HFFc6 (cell line): ENCODE measurements at regions not wholly inside any gene's neighbourhood (a gene's known extent, or its start where the extent isn't known, plus 50 kb on each side); places are given as distances from the start of the nearest gene placed in this dataset.

Experiments
- DNase-seq: peaks from one replicate; pipeline ENCODE4 v3.0.0-alpha.2; 2018
- H3K27ac Mint-ChIP-seq: 2 replicates; pipeline ENCODE4 v1.8.0; 2020; ENCODE audit warnings: mild to moderate bottlenecking, mixed read lengths
- H3K27me3 Mint-ChIP-seq: 2 replicates; pipeline ENCODE4 v1.8.0; 2021; ENCODE audit warnings: mild to moderate bottlenecking, moderate library complexity, mixed read lengths; ENCODE audit not compliant: insufficient read depth
- H3K36me3 Mint-ChIP-seq: 2 replicates; pipeline ENCODE4 v1.8.0; 2021; ENCODE audit warnings: low read depth, mixed read lengths
- H3K4me1 Mint-ChIP-seq: 2 replicates; pipeline ENCODE4 v1.8.0; 2020; ENCODE audit warnings: low read depth, mixed read lengths
- H3K4me3 Mint-ChIP-seq: 2 replicates; pipeline ENCODE4 v1.8.0; 2020; ENCODE audit warnings: mild to moderate bottlenecking, moderate library complexity, mixed read lengths
- H3K9me3 Mint-ChIP-seq: 2 replicates; pipeline ENCODE4 v1.8.0; 2020; ENCODE audit warnings: mild to moderate bottlenecking, mixed read lengths
- TF ChIP-seq, protein P1 (sequence below): fragments of 200-600 bp; sonication (generic); IDR thresholded peaks from 2 replicates; pipeline ENCODE4 v1.5.0; 2021; ENCODE audit warnings: antibody characterized with exemption, mild to moderate bottlenecking

DNA sequence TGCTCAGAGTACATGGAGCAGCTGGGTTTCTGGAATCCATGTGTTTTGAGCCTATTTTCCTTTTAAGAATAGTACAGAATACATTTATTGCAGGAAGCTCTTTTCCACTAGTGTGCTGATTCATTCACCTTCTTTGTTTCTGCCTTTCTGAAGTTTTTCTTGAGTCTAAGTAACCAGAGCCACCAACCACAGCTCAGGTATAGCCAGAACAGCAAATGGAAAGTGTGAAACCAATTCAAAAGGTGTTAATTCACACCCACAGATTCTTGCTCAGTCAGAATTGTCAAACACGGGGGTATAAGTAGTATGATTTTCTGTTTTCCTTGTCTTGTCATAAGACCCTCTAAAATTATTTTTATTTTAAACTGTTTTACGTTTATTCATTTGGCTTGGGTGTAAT is 75.9 kb upstream of the DYNAP start:
- no peaks in the 10 kb centered on the region for H3K4me1 Mint-ChIP-seq

DNA sequence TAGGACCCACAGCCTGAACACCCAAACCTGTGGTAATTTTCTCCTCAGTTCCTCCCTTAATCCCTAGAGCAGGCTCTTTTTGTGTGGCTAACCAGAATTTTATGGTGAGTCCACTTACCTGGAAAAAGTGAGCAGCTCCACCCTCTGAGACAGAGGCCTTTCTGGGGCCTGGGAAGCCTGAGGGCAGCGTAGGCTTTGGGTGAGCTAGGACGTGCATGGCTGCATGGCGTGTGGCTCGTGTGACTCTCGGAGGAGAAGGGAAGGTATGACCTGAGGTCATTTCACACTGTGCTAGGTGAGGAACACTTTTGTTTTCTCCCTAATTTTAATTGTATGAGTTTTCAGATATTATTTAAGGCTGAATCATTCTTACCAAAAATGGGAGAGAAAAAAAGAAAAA is 73.5 kb upstream of the DYNAP start:
- Mint-ChIP-seq H3K27ac (no peak overlapping the region), H3K9me3 (peaks cover 12% of the 10 kb centered on the region; the same call in 1 of the 2 replicates), H3K4me3 (no peak overlapping the region), H3K4me1 (no peaks in the 10 kb centered on the region), H3K36me3 (no peaks in the 10 kb centered on the region), H3K27me3 (no peaks in the 10 kb centered on the region; the same call in 1 of the 2 replicates)
- TF ChIP-seq, protein P1, sequence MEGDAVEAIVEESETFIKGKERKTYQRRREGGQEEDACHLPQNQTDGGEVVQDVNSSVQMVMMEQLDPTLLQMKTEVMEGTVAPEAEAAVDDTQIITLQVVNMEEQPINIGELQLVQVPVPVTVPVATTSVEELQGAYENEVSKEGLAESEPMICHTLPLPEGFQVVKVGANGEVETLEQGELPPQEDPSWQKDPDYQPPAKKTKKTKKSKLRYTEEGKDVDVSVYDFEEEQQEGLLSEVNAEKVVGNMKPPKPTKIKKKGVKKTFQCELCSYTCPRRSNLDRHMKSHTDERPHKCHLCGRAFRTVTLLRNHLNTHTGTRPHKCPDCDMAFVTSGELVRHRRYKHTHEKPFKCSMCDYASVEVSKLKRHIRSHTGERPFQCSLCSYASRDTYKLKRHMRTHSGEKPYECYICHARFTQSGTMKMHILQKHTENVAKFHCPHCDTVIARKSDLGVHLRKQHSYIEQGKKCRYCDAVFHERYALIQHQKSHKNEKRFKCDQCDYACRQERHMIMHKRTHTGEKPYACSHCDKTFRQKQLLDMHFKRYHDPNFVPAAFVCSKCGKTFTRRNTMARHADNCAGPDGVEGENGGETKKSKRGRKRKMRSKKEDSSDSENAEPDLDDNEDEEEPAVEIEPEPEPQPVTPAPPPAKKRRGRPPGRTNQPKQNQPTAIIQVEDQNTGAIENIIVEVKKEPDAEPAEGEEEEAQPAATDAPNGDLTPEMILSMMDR = no peak
- no peak for DNase-seq

More for the DNA sequence above, 75.9 kb upstream of the DYNAP start:
- H3K27me3 Mint-ChIP-seq = no peaks in the 10 kb centered on the region; the same call in 1 of the 2 replicates
- TF ChIP-seq, protein P1 = no peak
- DNase-seq = no peak
- no peak overlapping the region for H3K27ac Mint-ChIP-seq
- H3K4me3 Mint-ChIP-seq = no peak overlapping the region
- no peaks in the 10 kb centered on the region for H3K36me3 Mint-ChIP-seq
- H3K9me3 Mint-ChIP-seq = peaks cover under 1% of the 10 kb centered on the region; the same call in 1 of the 2 replicates

DNA sequence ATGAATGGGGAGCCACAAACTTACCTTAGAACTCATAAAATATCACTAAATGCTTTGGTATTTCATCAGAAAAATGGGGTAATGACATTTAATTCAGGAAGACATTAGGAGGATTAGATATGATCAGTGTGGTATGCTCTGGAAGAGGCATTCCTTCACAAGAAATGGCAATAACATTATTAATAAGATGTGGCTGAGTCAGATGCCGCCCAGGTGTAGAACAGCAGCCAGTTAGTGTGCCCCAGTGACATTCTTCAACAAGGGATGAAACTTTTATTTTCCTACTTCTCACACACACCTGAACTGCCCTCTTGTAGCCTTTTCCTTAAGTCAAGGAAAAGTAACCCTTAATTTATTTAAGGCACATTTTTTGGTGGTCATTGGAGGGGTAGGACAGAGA is 69.2 kb upstream of the DYNAP start:
- Mint-ChIP-seq H3K27ac (no peak overlapping the region), H3K27me3 (no peaks in the 10 kb centered on the region; the same call in 1 of the 2 replicates), H3K4me1 (no peaks in the 10 kb centered on the region), H3K36me3 (no peaks in the 10 kb centered on the region), H3K4me3 (no peak overlapping the region), H3K9me3 (peaks cover 12% of the 10 kb centered on the region; the same call in 1 of the 2 replicates)
- TF ChIP-seq, protein P1 = no peak
- DNase-seq = no peak

DNA sequence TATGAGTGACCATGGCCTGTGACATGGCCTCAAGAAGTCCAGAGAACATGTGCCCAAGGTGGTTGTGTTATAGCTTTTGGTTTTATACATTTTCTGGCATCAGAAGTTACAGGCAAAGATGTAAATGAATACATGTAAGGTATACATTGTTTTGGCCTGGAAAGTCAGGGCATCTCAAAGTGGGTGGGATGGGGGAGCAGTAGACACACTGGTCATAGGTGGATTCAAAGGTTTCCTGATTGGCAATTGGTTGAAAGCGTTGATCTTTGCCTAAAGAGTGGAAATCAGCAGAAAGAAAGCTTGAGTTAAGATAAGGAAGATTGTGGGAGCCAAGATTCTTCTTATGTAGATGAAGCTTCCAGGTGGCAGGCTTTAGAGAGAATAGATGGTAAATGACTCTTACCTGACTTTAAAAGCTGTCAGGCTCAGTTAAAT is 62.1 kb upstream of the DYNAP start:
- H3K9me3 Mint-ChIP-seq = no peaks in the 10 kb centered on the region
- H3K27me3 Mint-ChIP-seq = no peaks in the 10 kb centered on the region; the same call in 1 of the 2 replicates
- no peaks in the 10 kb centered on the region for H3K4me1 Mint-ChIP-seq
- TF ChIP-seq, protein P1 = no peak
- H3K36me3 Mint-ChIP-seq = no peaks in the 10 kb centered on the region
- no peak overlapping the region for H3K27ac Mint-ChIP-seq
- H3K4me3 Mint-ChIP-seq = no peak overlapping the region
- DNase-seq = no peak

DNA sequence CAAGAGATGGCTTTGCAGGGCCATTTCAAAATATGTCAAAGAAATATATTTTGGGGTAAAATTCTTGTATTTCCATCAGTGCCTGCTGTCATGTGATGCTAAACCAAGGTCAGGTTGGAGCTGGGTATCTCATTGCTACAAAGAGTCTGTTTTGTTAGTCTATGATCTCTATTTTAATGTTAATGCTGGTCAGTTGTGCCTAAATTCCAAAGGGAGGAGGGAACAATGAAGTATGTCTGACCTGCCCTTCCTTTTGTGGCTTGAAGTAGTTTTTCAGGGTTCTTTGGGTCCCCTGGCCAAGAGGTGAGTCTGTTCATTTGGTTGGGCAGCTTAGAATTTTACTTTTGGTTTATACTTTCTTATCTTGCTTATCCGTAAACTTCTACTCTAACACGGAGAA is 61.6 kb upstream of the DYNAP start:
- H3K9me3 Mint-ChIP-seq = no peaks in the 10 kb centered on the region
- no peaks in the 10 kb centered on the region; the same call in 1 of the 2 replicates for H3K27me3 Mint-ChIP-seq
- no peak for DNase-seq
- no peaks in the 10 kb centered on the region for H3K36me3 Mint-ChIP-seq
- H3K4me3 Mint-ChIP-seq = no peak overlapping the region
- TF ChIP-seq, protein P1 = no peak
- H3K27ac Mint-ChIP-seq = no peak overlapping the region
- no peaks in the 10 kb centered on the region for H3K4me1 Mint-ChIP-seq

DNA sequence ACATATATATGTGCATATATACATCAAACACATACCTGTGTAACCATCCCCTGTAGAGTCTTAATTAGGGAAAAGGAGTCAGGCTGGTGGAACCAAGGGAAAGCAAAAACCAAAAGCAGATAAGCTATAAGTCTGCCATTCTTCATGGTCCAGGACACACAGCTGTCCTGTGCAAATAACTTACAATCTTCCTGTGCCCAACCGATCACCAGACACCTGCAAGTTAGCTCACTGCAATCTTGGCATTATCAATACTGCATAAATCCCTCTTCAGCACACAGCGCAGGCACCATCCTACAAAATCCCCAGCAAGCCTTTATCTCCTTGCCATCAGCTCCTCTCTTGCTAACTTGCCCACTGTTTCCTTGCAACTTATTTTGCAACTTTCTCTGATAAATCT is 60.8 kb upstream of the DYNAP start:
- TF ChIP-seq, protein P1 = no peak
- Mint-ChIP-seq H3K27ac (no peak overlapping the region), H3K4me1 (no peaks in the 10 kb centered on the region), H3K9me3 (no peaks in the 10 kb centered on the region), H3K27me3 (no peaks in the 10 kb centered on the region), H3K36me3 (no peaks in the 10 kb centered on the region), H3K4me3 (no peak overlapping the region)
- DNase-seq = no peak
